ENCODE measurements at regions not wholly inside any gene's neighbourhood (a gene's known extent, or its start where the extent isn't known, plus 50 kb on each side); places are given as distances from the start of the nearest gene placed in this dataset.

- TF ChIP-seq EZH2 (IDR thresholded peaks at IDR 0.05; ENCODE audit: borderline replicate concordance, control insufficient read depth, low read depth, low read length) (no peak), ZBTB40 (IDR thresholded peaks at IDR 0.05; ENCODE audit: borderline replicate concordance) (no peak), ZSCAN29 (IDR thresholded peaks at IDR 0.05) (no peak), KDM1A (IDR thresholded peaks at IDR 0.05; ENCODE audit: borderline replicate concordance) (no peak), POLR2A (IDR thresholded peaks at IDR 0.05; ENCODE audit: low read depth, low read length) (no peak), RELB (IDR thresholded peaks at IDR 0.05; ENCODE audit: low read depth) (no peak), HCFC1 (IDR thresholded peaks at IDR 0.05; ENCODE audit: low read length) (no peak), SIN3A (IDR thresholded peaks at IDR 0.05; ENCODE audit: low read depth, low read length) (no peak), NRF1 (conservative IDR thresholded peaks at IDR 0.05; ENCODE audit: low read depth, low read length) (no peak), REST (IDR thresholded peaks at IDR 0.05; ENCODE audit: low read depth, low read length) (no peak), ZNF24 (IDR thresholded peaks at IDR 0.05) (no peak), RAD21 (IDR thresholded peaks at IDR 0.05; ENCODE audit: insufficient read depth, low read depth, low read length) (no peak), CTCF (IDR thresholded peaks at IDR 0.05 in 2 of 3, conservative IDR thresholded peaks at IDR 0.05 in 1 of 3; ENCODE audit: control insufficient read depth in 2 of 3, extremely low read depth in 1 of 3, insufficient read depth in 1 of 3, low read depth in 3 of 3, low read length in 3 of 3) (no peak)
These were observed 1059.5 kb downstream of the GALC start for GRCh38 chr14:86933460-86933859.
